ENCODE measurements at regions not wholly inside any gene's neighbourhood (a gene's known extent, or its start where the extent isn't known, plus 50 kb on each side); places are given as distances from the start of the nearest gene placed in this dataset.
A peak's percentile ranks its signal among the peaks of the same experiment; 100 is the strongest.

DNA sequence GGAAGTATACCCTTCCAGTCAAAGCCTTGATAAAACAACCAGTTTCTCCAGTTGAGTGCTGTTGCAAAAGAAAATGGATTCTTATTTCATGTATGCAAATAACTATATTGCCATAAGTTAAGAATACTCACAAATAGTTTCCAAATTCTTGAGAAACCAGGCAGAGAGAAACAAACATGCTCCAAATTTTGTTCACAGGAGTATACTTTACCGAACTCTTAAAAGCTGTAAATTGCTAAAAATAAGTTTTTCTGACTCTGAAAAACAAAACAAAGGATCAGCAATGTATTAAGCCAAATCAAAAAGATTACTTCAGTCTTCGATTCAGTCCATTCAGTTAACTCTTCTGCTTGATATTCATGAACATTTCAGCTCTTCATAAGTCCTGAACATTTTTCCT is 646.5 kb downstream of the MCTP2 start:
- no peak overlapping the region for H3K27ac ChIP-seq
- H3K4me3 ChIP-seq, result no peak overlapping the region
- no peak for DNase-seq
- TF ChIP-seq, protein P1, sequence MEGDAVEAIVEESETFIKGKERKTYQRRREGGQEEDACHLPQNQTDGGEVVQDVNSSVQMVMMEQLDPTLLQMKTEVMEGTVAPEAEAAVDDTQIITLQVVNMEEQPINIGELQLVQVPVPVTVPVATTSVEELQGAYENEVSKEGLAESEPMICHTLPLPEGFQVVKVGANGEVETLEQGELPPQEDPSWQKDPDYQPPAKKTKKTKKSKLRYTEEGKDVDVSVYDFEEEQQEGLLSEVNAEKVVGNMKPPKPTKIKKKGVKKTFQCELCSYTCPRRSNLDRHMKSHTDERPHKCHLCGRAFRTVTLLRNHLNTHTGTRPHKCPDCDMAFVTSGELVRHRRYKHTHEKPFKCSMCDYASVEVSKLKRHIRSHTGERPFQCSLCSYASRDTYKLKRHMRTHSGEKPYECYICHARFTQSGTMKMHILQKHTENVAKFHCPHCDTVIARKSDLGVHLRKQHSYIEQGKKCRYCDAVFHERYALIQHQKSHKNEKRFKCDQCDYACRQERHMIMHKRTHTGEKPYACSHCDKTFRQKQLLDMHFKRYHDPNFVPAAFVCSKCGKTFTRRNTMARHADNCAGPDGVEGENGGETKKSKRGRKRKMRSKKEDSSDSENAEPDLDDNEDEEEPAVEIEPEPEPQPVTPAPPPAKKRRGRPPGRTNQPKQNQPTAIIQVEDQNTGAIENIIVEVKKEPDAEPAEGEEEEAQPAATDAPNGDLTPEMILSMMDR (IDR thresholded peaks at IDR 0.05), result no peak
- no peaks in the 10 kb centered on the region for H3K9me3 ChIP-seq
- no peaks in the 10 kb centered on the region for H3K4me1 ChIP-seq
- no peaks in the 10 kb centered on the region for H3K36me3 ChIP-seq
- intact Hi-C loops (cut with DNase I), result no loop called here
- ATAC-seq, result no peak
- no peaks in the 10 kb centered on the region for H3K27me3 ChIP-seq

GRCh38 chr15:94882071-94882712 is 650.8 kb downstream of the MCTP2 start:
- TF ChIP-seq, protein P1 (IDR thresholded peaks at IDR 0.05), result no peak
- Histone ChIP-seq H3K36me3 (no peaks in the 10 kb centered on the region), H3K27me3 (no peaks in the 10 kb centered on the region), H3K27ac (no peak overlapping the region), H3K4me3 (no peak overlapping the region), H3K4me1 (no peaks in the 10 kb centered on the region), H3K9me3 (no peaks in the 10 kb centered on the region)
- DNase-seq, result no peak
- ATAC-seq, result peak; percentile 26
- intact Hi-C loops (cut with DNase I), result no loop called here

DNA sequence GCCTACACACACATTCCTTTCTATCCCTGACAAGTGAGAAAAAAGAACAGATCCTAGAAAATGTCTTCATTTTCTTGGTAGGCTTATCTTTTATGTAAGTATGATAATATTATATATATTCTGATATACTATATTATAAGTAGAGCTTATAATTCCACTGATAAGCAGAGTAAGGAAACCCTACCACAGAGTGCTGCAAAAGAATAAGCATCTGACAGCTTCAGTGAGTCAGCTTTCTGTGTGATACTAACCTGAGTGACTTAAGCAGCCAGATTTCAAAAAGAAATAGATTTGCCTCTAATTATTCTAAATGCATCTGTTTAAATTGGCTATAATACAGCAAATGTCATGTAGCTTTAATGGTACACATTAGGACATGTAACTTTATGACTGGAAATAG is 656.0 kb downstream of the MCTP2 start:
- Histone ChIP-seq H3K4me1 (no peaks in the 10 kb centered on the region), H3K36me3 (no peaks in the 10 kb centered on the region), H3K4me3 (no peak overlapping the region), H3K27ac (no peak overlapping the region), H3K27me3 (no peaks in the 10 kb centered on the region), H3K9me3 (no peaks in the 10 kb centered on the region)
- no peak for DNase-seq
- ATAC-seq, result no peak
- TF ChIP-seq, protein P1 (IDR thresholded peaks at IDR 0.05), result no peak
- intact Hi-C loops (cut with DNase I), result no loop called here

GRCh38 chr15:94889153-94889552 is 657.8 kb downstream of the MCTP2 start:
- no peaks in the 10 kb centered on the region for H3K36me3 ChIP-seq
- no peak overlapping the region for H3K4me3 ChIP-seq
- DNase-seq (no peak), ATAC-seq (no peak)
- no peaks in the 10 kb centered on the region for H3K4me1 ChIP-seq
- no peaks in the 10 kb centered on the region for H3K9me3 ChIP-seq
- no peaks in the 10 kb centered on the region for H3K27me3 ChIP-seq
- TF ChIP-seq, protein P1 (IDR thresholded peaks at IDR 0.05), result no peak
- no peak overlapping the region for H3K27ac ChIP-seq
- intact Hi-C loops (cut with DNase I), result no loop called here

DNA sequence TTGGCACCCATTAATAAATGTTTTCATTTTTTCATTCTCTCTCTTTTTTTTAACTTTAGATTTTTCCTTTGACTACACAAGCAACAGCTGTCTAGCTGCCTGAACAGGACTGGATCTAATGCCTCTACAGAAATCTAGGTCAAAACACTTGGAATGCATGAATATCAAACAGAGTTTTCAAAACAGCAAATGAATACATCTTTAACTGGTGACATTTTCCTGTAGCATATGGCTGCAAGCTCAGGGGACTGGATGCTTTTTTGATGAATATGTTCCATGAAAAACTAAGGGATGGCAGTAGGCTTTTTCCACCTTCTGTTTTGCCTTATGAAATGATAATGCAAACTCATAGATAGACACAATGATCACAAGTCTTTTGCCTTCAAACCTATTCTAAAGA is 661.7 kb downstream of the MCTP2 start:
- TF ChIP-seq, protein P1 (IDR thresholded peaks at IDR 0.05), result no peak
- Histone ChIP-seq H3K27me3 (no peaks in the 10 kb centered on the region), H3K27ac (no peak overlapping the region), H3K4me1 (no peaks in the 10 kb centered on the region), H3K4me3 (no peak overlapping the region), H3K9me3 (no peaks in the 10 kb centered on the region), H3K36me3 (no peaks in the 10 kb centered on the region)
- intact Hi-C loops (cut with DNase I), result no loop called here
- no peak for ATAC-seq
- DNase-seq, result no peak

- H3K4me3 ChIP-seq, result no peak overlapping the region
- intact Hi-C loops (cut with DNase I), result no loop called here
- no peak for ATAC-seq
Measured at GRCh38 chr15:94894056-94894455, 662.7 kb downstream of the MCTP2 start.

More at GRCh38 chr15:94894056-94894455, 662.7 kb downstream of the MCTP2 start:
- H3K36me3 ChIP-seq, result no peaks in the 10 kb centered on the region
- TF ChIP-seq, protein P1 (IDR thresholded peaks at IDR 0.05), result no peak
- H3K9me3 ChIP-seq, result no peaks in the 10 kb centered on the region
- no peak overlapping the region for H3K27ac ChIP-seq
- H3K4me1 ChIP-seq, result no peaks in the 10 kb centered on the region
- no peak for DNase-seq
- no peaks in the 10 kb centered on the region for H3K27me3 ChIP-seq
